Renal cortical epithelial cell (primary cell): ENCODE measurements at regions not wholly inside any gene's neighbourhood (a gene's known extent, or its start where the extent isn't known, plus 50 kb on each side); places are given as distances from the start of the nearest gene placed in this dataset.

Source experiments
- DNase-seq: peaks from one replicate; pipeline ENCODE4 v3.0.0-alpha.2; 2011; ENCODE audit warnings: low read depth

- no peak for DNase-seq
Measured at GRCh38 chr2:204272089-204272488, 273.2 kb upstream of the PARD3B start.

- DNase-seq, result no peak
Measured at GRCh38 chr2:204272610-204273287, 272.5 kb upstream of the PARD3B start.

- no peak for DNase-seq
Measured at GRCh38 chr2:204274429-204274828, 270.8 kb upstream of the PARD3B start.

DNA sequence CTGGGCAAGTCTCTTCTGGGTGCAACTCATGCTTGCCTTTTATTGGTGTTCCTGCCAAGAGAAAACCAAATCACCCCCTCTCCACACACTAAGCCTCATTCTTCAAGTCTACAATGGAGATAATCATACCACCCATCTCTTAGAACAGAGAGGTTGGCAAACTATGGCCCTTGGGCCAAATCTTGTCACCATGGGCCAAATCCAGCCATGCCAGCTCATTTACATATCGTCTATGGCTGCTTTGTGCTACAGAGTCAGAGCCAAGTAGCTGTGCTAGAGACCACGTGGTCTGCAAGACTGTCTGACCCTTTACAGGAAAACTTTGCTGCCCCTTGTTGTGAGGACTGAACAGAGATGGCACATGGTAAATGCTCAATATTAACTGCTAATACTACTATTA, 270.3 kb upstream of the PARD3B start:
- no peak for DNase-seq

- DNase-seq, result no peak
Measured at GRCh38 chr2:204277226-204277625, 268.0 kb upstream of the PARD3B start.

DNA sequence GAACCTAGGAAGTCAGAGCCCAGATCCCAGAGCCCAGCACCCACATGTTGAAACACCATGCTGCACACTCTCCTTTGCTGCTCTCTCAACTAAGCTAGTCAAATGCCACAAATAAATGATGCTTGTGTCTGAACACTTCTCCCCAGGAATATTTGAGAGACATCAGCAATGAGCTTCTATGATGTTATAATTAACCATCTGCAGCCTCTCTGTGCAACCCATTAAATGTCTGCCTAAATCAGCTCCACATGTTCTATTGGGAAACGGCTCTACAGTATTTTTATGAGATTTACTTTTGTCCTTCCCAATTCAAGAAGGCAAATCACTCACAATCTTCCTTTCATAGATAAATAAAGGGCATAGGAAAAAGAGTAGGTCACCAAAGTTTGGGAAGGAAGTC, 266.8 kb upstream of the PARD3B start:
- DNase-seq, result no peak

GRCh38 chr2:204279819-204280218, 265.5 kb upstream of the PARD3B start:
- peak; percentile 41 for DNase-seq

DNA sequence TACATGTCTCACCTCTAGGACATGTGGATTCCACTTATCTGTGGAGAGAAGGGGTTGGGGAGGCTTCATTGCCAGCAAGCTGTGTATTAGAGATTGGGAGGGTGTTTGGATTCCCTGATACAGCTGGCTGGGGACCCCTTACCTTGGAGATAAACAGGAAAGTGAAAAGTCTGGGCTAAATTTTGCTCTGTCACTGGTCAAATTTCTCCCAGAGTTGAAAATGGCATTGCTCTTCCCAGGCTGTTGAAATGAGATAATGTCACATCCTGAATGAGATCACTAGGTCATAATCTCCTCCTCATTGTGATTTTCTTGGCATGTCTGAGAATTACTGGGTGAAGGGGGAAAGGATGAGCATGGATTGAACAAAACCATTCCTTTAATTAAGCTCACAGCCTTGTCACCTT, 265.0 kb upstream of the PARD3B start:
- DNase-seq, result no peak

- DNase-seq, result no peak
Measured at GRCh38 chr2:204282081-204282480, 263.2 kb upstream of the PARD3B start.

DNA sequence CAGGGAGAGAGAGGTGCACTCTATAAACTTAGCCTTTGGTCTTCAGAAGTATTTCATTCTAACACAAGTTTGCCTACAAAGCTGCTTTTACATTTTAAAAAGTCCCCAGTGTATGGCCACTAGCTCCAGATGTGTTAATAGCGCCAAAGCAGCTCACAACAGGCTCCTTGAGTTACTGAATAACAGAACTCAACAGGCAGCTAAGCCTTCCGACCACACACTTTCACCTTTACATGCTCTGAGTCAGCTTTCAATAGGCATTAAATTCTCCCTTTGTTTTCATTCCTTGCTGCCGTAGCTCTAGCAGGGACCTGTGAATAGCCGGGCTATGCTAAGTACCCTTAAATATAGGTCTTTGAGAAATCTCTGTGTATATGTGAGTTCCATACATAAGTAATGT, 262.8 kb upstream of the PARD3B start:
- peak; percentile 97 for DNase-seq

DNA sequence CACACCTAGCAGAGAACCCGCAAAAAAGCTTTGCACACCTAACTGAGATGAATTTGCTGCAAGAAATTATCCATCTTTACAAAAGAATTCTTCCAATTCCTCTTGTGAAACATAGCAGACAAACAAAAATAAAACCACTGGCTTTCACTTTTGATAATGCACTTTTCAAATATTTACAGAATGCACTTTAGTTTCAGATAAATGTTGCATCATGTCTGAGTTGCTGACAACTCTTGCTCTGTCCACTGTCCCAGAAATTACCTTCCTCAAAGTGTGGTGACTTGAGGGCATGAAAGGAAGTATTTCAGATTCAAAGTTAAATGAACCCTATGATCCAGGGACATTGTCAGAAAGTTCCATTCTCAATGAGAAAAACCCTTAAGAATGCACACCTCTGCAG, 256.2 kb upstream of the PARD3B start:
- DNase-seq, result peak; percentile 22

DNA sequence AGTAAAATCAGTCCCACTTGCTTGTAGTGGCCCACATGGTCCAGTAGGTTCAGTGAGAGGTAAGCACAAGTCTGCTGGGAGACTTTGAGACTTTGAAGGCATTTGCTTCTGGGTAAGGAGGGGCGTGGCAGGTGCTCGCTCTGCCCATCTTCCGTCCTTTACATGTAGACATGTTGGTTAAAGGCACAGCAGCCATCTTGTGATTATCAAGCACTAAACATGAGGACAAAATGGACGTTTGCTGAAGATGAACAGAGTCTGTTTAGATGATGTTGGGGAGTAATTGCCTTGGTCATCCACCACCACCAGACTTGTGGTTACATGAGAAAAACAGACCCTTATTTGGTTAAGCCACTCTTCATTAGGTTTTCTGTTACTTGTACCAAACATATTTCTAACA, 252.8 kb upstream of the PARD3B start:
- DNase-seq, result no peak

DNA sequence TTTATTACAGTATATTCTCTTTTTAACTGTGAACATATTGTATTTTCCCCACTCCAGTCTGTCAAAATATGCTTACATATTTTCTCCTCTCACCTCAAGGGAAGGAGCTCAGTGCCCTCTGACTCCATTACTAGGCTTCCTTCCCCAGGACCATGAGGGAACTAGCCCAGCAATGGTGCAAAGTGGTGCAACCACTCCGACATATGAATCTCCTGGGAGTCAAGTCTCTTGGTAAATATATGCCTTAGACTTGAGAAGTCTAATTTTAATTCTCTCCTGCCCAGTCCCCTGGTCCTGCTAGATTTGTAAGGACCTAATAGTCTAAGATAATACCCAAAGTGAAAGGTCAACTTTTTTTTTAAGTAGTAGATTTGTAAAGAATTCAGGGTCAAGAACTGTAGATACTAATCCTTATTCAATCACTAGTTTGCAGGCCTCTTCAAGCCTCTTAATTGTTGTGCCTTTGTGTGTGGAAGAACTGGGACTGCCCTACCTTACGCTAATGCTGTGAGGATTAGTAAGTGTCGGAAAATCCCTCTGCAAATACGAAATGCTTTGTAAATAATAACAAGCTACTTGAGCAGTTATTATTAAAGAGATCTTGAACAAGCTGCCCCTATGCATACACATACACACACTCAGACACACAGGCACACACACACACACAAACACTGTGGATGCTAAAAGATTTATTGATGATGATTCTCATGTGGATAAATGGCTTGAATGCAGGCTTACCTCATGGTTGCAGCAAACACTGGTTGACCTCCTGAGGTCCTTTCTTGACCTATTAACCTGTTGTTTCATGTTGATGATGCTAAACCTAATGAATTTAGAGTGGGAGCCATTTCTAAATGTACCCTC, 251.2 kb upstream of the PARD3B start:
- DNase-seq, result no peak

GRCh38 chr2:204298404-204298803, 246.9 kb upstream of the PARD3B start:
- peak; percentile 79 for DNase-seq

DNA sequence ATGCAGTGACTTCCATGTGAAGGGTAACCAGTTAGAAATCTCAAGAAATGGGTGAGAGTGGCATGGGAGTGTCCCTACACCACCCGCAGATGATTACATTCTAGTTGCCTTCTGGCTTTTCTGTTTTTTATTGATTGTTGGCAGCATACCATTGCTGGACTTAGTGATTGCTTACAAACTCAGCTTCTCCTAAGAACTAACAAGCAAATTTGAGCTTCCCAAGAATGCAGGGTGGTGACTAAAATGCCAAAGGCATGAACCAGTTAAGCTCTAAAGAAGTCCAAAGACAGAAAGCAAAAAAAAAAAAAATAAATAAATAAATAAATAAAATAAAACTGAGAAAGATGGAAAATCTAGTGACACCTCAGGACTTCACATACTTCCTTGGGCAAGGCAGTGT, 245.5 kb upstream of the PARD3B start:
- DNase-seq, result peak; percentile 79

GRCh38 chr2:204306667-204307066, 238.6 kb upstream of the PARD3B start:
- no peak for DNase-seq

DNA sequence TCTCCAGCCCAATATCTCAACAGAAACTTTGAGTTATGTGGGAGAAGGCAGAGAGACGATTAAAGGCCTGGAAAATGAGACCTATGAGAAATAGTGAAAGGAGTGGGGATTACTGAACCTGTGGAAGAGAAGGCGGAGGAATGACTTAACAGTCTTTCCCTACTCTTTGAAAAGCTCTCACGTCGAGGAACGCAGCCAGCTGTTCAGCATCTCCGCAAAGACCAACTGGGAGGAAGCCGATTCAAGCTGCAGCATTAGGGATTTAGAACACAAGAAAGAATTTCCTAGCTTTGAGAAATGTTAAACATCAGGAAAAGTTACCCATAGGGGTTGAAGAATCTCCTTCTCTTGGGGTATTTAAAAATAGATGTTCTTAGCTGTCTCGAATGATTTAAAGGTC, 233.2 kb upstream of the PARD3B start:
- DNase-seq, result no peak

GRCh38 chr2:204313256-204313655, 232.0 kb upstream of the PARD3B start:
- DNase-seq, result no peak

GRCh38 chr2:204315236-204315662, 230.0 kb upstream of the PARD3B start:
- peak; percentile 90 for DNase-seq

GRCh38 chr2:204317640-204318039, 227.6 kb upstream of the PARD3B start:
- DNase-seq, result no peak

GRCh38 chr2:204321027-204321800, 224.1 kb upstream of the PARD3B start:
- DNase-seq, result no peak

DNA sequence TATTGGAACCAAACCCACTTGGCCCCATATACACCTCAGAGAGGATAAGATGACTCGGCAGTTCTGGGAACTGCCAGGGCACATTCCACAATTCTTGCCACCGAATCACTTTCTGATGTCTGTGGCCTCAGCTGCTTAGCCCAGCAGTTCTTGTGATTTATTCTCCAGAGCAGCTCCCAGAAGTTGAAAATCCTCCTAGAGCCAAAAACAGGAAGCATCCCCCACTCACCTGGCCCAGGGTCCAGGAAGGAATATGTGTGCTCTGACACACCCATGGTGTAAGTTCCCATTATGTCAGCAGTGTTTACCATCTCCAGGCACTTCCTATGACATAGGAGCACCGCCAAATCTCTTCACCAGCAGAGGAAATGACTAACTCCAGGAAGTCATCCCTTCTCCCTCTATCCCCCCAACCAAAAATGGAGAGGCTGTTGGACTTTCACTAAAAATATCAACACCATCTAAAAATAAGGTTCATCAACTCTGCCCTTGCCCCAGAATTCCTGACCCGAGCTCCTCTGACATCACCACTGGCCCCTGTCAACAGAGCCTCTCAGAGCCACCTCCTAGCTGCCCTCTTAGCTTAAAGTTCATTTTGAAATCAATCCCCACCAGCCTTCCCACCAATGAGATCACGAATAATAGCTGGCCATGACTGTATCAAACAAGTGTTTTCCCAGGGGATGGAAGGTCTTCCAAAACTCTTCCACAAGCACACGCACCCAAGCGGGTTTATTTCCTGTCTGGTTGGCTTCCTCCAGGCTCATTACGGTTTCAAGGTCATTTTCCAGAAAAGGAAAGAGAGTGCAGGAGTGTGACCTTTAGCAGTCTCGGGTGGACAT, 223.1 kb upstream of the PARD3B start:
- DNase-seq, result peak; percentile 42
